ENCODE measurements at regions not wholly inside any gene's neighbourhood (a gene's known extent, or its start where the extent isn't known, plus 50 kb on each side); places are given as distances from the start of the nearest gene placed in this dataset.

- Histone ChIP-seq H3K4me2 (ENCODE audit: low read length) (no peak overlapping the region), H4K12ac (ENCODE audit: low read depth, low read length) (no peak overlapping the region), H3K79me2 (ENCODE audit: control insufficient read depth, insufficient read depth, low read length, poor library complexity) (no peaks in the 10 kb centered on the region), H3K27me3 (ENCODE audit: insufficient read depth, low read length) (no peaks in the 10 kb centered on the region), H2AK5ac (ENCODE audit: low read length) (no peak overlapping the region), H3K4ac (ENCODE audit: low read depth, low read length) (no peak overlapping the region), H2BK120ac (ENCODE audit: insufficient read depth, low read length, poor library complexity) (no peak overlapping the region), H3K9me3 (ENCODE audit: insufficient read depth, low read depth, low read length) (no peaks in the 10 kb centered on the region), H3K4me3 (ENCODE audit: low read depth, low read length) (no peak overlapping the region), H3K18ac (ENCODE audit: low read length) (no peak overlapping the region), H3K27ac (ENCODE audit: low read depth, low read length) (no peak overlapping the region), H4K91ac (ENCODE audit: low read depth, low read length) (no peak overlapping the region), H3K36me3 (ENCODE audit: control insufficient read depth in 1 of 2, insufficient read depth in 2 of 2, low read length in 2 of 2) (no peaks in the 10 kb centered on the region), H3K23ac (ENCODE audit: low read length) (no peak overlapping the region), H2BK12ac (ENCODE audit: low read length) (peak overlapping the region; percentile 80), H3K14ac (ENCODE audit: low read length) (no peak overlapping the region), H3K4me1 (ENCODE audit: control insufficient read depth in 1 of 2, insufficient read depth in 2 of 2, low read length in 2 of 2) (no peaks in the 10 kb centered on the region), H3K9ac (ENCODE audit: low read length) (no peak overlapping the region), H2AFZ (ENCODE audit: insufficient read depth, low read length, poor library complexity) (no peak overlapping the region), H2BK5ac (ENCODE audit: low read depth, low read length, poor library complexity) (no peak overlapping the region), H4K8ac (ENCODE audit: low read depth, low read length) (no peak overlapping the region), H3K79me1 (ENCODE audit: low read length) (no peaks in the 10 kb centered on the region)
- DNase-seq = peak in 1 of 2 donors; percentile 38
- WGBS (ENCODE audit: extremely low coverage, insufficient coverage, insufficient read length) = no CpG with 5 or more reads among the region's 7 CpGs
Measured at GRCh38 chr15:37253877-37254276, 153.5 kb upstream of the MEIS2 start.

GRCh38 chr15:37260255-37260654 lies 159.9 kb upstream of the MEIS2 start:
- DNase-seq = no peak
- Histone ChIP-seq H3K9ac (ENCODE audit: low read length) (no peak overlapping the region), H4K12ac (ENCODE audit: low read depth, low read length) (no peak overlapping the region), H2BK5ac (ENCODE audit: low read depth, low read length, poor library complexity) (no peak overlapping the region), H3K4ac (ENCODE audit: low read depth, low read length) (no peak overlapping the region), H3K79me1 (ENCODE audit: low read length) (no peaks in the 10 kb centered on the region), H3K23ac (ENCODE audit: low read length) (no peak overlapping the region), H3K27ac (ENCODE audit: low read depth, low read length) (no peak overlapping the region), H2AK5ac (ENCODE audit: low read length) (no peak overlapping the region), H4K91ac (ENCODE audit: low read depth, low read length) (no peak overlapping the region), H2BK12ac (ENCODE audit: low read length) (no peak overlapping the region), H3K79me2 (ENCODE audit: control insufficient read depth, insufficient read depth, low read length, poor library complexity) (no peaks in the 10 kb centered on the region), H3K9me3 (ENCODE audit: insufficient read depth, low read depth, low read length) (no peaks in the 10 kb centered on the region), H2BK120ac (ENCODE audit: insufficient read depth, low read length, poor library complexity) (no peak overlapping the region), H3K14ac (ENCODE audit: low read length) (no peak overlapping the region), H3K4me1 (ENCODE audit: control insufficient read depth in 1 of 2, insufficient read depth in 2 of 2, low read length in 2 of 2) (no peaks in the 10 kb centered on the region), H2AFZ (ENCODE audit: insufficient read depth, low read length, poor library complexity) (no peak overlapping the region), H3K4me2 (ENCODE audit: low read length) (no peak overlapping the region), H3K27me3 (ENCODE audit: insufficient read depth, low read length) (no peaks in the 10 kb centered on the region), H3K4me3 (ENCODE audit: low read depth, low read length) (no peak overlapping the region), H3K18ac (ENCODE audit: low read length) (no peak overlapping the region), H3K36me3 (ENCODE audit: control insufficient read depth in 1 of 2, insufficient read depth in 2 of 2, low read length in 2 of 2) (no peaks in the 10 kb centered on the region), H4K8ac (ENCODE audit: low read depth, low read length) (no peak overlapping the region)

DNA sequence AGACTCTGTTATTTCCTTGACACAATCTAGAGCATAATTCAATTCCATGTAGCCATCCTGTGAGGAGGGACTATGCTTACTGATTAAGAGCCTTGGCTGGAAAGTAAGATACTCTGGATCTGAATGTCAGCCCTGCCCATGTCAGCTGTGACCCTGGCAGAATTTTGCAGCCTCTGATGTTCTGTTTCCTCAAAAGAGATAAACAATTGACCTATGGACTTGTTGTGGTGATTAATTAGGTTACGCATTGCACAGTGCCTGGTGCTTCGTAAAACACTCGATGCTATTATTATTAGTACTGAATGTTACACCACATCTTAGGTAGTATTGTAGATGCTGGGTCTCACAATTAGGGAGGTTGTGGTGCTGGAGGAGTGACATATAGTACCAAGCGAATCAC lies 161.3 kb upstream of the MEIS2 start:
- DNase-seq = no peak
- Histone ChIP-seq H3K4ac (ENCODE audit: low read depth, low read length) (no peak overlapping the region), H2BK12ac (ENCODE audit: low read length) (no peak overlapping the region), H3K9me3 (ENCODE audit: insufficient read depth, low read depth, low read length) (no peaks in the 10 kb centered on the region), H3K14ac (ENCODE audit: low read length) (no peak overlapping the region), H3K27me3 (ENCODE audit: insufficient read depth, low read length) (no peaks in the 10 kb centered on the region), H4K12ac (ENCODE audit: low read depth, low read length) (no peak overlapping the region), H2BK120ac (ENCODE audit: insufficient read depth, low read length, poor library complexity) (no peak overlapping the region), H3K79me1 (ENCODE audit: low read length) (no peaks in the 10 kb centered on the region), H3K4me2 (ENCODE audit: low read length) (no peak overlapping the region), H3K4me1 (ENCODE audit: control insufficient read depth in 1 of 2, insufficient read depth in 2 of 2, low read length in 2 of 2) (no peaks in the 10 kb centered on the region), H3K18ac (ENCODE audit: low read length) (no peak overlapping the region), H3K36me3 (ENCODE audit: control insufficient read depth in 1 of 2, insufficient read depth in 2 of 2, low read length in 2 of 2) (no peaks in the 10 kb centered on the region), H3K79me2 (ENCODE audit: control insufficient read depth, insufficient read depth, low read length, poor library complexity) (no peaks in the 10 kb centered on the region), H2AFZ (ENCODE audit: insufficient read depth, low read length, poor library complexity) (no peak overlapping the region), H3K4me3 (ENCODE audit: low read depth, low read length) (no peak overlapping the region), H2AK5ac (ENCODE audit: low read length) (no peak overlapping the region), H2BK5ac (ENCODE audit: low read depth, low read length, poor library complexity) (no peak overlapping the region), H4K8ac (ENCODE audit: low read depth, low read length) (no peak overlapping the region), H3K9ac (ENCODE audit: low read length) (no peak overlapping the region), H3K27ac (ENCODE audit: low read depth, low read length) (no peak overlapping the region), H3K23ac (ENCODE audit: low read length) (no peak overlapping the region), H4K91ac (ENCODE audit: low read depth, low read length) (no peak overlapping the region)
- no CpG with 5 or more reads among the region's 4 CpGs for WGBS (ENCODE audit: extremely low coverage, insufficient coverage, insufficient read length)

DNA sequence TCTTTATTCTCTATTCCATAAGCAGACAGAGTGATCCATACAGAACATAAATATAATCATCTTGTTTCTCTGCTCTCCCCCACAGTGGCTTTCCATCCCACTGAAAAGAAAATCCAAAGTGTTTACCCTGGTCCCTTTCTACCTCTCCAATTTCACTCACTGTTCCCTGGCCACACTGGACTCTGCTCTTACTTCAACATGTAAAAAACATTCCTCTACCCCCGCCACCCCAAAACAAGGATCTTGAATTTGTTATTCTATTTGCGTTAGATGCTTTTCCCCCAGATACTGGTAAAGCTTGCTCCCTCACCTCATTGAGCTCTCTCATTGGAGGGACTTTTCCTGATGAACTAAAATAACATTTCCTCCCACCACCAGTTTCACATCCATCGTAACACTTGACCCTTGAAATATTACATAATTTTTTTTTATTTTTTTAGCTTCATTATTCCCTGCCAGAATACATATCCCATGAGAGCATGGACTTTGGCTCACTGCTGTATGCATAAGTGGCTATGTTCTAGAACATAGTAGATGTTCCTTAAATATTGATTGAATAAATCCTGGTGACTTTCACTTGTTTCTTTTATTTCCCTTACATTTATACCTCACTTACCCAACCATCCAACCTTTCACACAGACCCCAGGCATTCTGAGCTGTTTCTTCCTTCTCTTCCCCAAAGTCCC lies 162.7 kb upstream of the MEIS2 start:
- H3K23ac ChIP-seq (ENCODE audit: low read length) = no peak overlapping the region
- H3K4me1 ChIP-seq (ENCODE audit: control insufficient read depth in 1 of 2, insufficient read depth in 2 of 2, low read length in 2 of 2) = no peaks in the 10 kb centered on the region
- H3K14ac ChIP-seq (ENCODE audit: low read length) = no peak overlapping the region
- no peak overlapping the region for H4K91ac ChIP-seq (ENCODE audit: low read depth, low read length)
- no peak overlapping the region for H2BK5ac ChIP-seq (ENCODE audit: low read depth, low read length, poor library complexity)
- no peaks in the 10 kb centered on the region for H3K79me2 ChIP-seq (ENCODE audit: control insufficient read depth, insufficient read depth, low read length, poor library complexity)
- no peaks in the 10 kb centered on the region for H3K79me1 ChIP-seq (ENCODE audit: low read length)
- H3K36me3 ChIP-seq (ENCODE audit: control insufficient read depth in 1 of 2, insufficient read depth in 2 of 2, low read length in 2 of 2) = no peaks in the 10 kb centered on the region
- H3K4me3 ChIP-seq (ENCODE audit: low read depth, low read length) = no peak overlapping the region
- no peaks in the 10 kb centered on the region for H3K9me3 ChIP-seq (ENCODE audit: insufficient read depth, low read depth, low read length)
- no peaks in the 10 kb centered on the region for H3K27me3 ChIP-seq (ENCODE audit: insufficient read depth, low read length)
- WGBS (ENCODE audit: extremely low coverage, insufficient coverage, insufficient read length) = no CpG with 5 or more reads among the region's 3 CpGs
- H4K12ac ChIP-seq (ENCODE audit: low read depth, low read length) = no peak overlapping the region
- no peak overlapping the region for H4K8ac ChIP-seq (ENCODE audit: low read depth, low read length)
- H3K9ac ChIP-seq (ENCODE audit: low read length) = no peak overlapping the region
- no peak overlapping the region for H3K4ac ChIP-seq (ENCODE audit: low read depth, low read length)
- H2AK5ac ChIP-seq (ENCODE audit: low read length) = no peak overlapping the region
- no peak overlapping the region for H3K27ac ChIP-seq (ENCODE audit: low read depth, low read length)
- no peak overlapping the region for H3K4me2 ChIP-seq (ENCODE audit: low read length)
- no peak for DNase-seq
- no peak overlapping the region for H3K18ac ChIP-seq (ENCODE audit: low read length)
- H2BK12ac ChIP-seq (ENCODE audit: low read length) = no peak overlapping the region
- no peak overlapping the region for H2AFZ ChIP-seq (ENCODE audit: insufficient read depth, low read length, poor library complexity)
- no peak overlapping the region for H2BK120ac ChIP-seq (ENCODE audit: insufficient read depth, low read length, poor library complexity)

Data from trophoblast cell (in vitro differentiated cells and primary cell).